Activated naive CD4-positive, alpha-beta T cell treated with anti-CD3 and anti-CD28 coated beads, Interleukin-2, amount 50 U/mL, for 24 hours (primary cell): ENCODE measurements at regions not wholly inside any gene's neighbourhood (a gene's known extent, or its start where the extent isn't known, plus 50 kb on each side); places are given as distances from the start of the nearest gene placed in this dataset.

Experiments
- H3K27ac Mint-ChIP-seq: one replicate; pipeline ENCODE4 v1.8.0; 2021; ENCODE audit warnings: mild to moderate bottlenecking, mixed read lengths
- H3K27me3 Mint-ChIP-seq: one replicate; pipeline ENCODE4 v1.8.0; 2021; ENCODE audit warnings: mixed read lengths
- H3K36me3 Mint-ChIP-seq: one replicate; pipeline ENCODE4 v1.8.0; 2021; ENCODE audit warnings: mixed read lengths
- H3K4me1 Mint-ChIP-seq: one replicate; pipeline ENCODE4 v1.8.0; 2021; ENCODE audit warnings: mixed read lengths
- H3K4me3 Mint-ChIP-seq: one replicate; pipeline ENCODE4 v1.8.0; 2021; ENCODE audit warnings: mild to moderate bottlenecking, mixed read lengths
- H3K9me3 Mint-ChIP-seq: one replicate; pipeline ENCODE4 v1.8.0; 2021; ENCODE audit warnings: mixed read lengths

DNA sequence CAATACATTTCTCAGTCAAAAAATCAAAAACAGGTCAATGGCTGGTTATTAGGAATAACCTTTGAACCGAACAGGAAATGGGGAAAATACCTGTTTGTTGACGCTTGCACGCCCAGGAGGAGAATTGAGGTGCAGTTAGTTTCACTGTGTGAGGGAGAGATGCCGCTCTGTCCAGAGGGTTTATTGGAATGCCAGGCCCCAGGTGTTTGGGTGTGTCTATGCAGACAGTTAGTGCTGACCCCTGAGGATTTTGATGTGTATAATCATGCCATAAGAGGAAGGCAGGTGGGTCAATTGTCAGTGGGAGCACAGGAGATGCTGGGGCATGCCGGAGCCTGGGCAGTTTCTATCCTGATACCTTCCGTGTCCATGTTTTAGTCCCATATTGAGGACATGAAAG is 100.8 kb upstream of the DIO3 start:
- no peaks in the 10 kb centered on the region for H3K36me3 Mint-ChIP-seq
- no peaks in the 10 kb centered on the region for H3K9me3 Mint-ChIP-seq
- peaks cover 33% of the 10 kb centered on the region for H3K27me3 Mint-ChIP-seq
- H3K4me3 Mint-ChIP-seq: no peak overlapping the region
- H3K4me1 Mint-ChIP-seq: peaks cover 8% of the 10 kb centered on the region
- H3K27ac Mint-ChIP-seq: no peak overlapping the region

DNA sequence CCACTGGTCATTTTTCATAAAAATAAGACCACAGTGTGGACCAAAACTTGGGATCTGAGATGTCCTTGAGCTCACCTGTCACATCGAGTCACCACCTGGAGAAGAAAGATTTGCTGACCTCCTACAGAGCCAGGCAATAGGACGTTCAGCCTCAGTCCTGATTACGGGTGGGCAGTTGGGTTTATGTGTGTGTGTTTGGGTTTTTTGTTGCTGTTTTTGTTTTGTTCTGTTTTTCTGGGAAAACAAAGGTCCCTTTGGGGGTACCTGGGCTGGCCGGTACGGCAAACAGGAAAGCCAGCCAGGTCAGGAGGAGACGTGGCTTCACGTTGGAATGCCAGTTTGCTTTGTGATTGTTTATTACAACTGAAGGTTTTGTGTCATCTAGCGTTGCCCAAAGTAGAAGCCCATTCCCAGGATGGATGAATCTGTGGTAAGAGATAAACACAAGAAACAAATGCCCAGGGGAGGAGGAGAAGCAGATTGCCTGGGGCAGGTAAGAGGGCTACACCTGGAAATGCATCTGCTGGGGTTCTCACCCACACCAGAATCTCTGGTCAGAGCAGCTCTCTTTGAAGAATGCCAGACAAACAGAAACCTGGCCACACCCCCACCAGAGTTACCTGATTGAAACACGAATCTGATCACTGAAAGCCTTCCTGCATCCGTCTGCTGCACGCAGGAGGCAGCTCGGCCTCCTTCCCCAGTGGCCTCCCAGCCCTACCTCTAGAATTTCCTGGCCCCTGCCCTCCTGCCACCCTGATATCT is 100.1 kb upstream of the DIO3 start:
- Mint-ChIP-seq H3K9me3 (no peaks in the 10 kb centered on the region), H3K27me3 (peaks cover 27% of the 10 kb centered on the region), H3K4me3 (no peak overlapping the region), H3K36me3 (no peaks in the 10 kb centered on the region), H3K27ac (no peak overlapping the region), H3K4me1 (peaks cover 8% of the 10 kb centered on the region)

DNA sequence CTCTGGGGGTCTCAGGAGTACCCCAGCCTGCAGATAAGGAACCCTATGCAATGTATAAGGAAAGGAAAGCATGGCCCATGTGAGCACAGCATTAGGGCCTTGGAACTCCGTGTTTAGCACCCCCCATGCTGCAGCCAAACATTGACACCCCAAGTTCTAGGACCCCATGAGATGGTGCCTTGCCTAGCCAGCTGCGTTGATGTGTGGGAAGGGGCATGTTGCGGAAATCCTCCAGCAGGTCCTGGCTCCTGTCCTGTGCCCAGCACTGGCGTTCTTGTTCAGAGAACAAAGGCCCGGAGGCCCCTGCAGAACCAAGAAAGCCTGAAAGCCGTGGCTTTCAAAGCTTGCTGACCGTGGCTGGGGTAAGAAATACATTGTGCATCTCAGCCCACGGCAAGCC is 99.4 kb upstream of the DIO3 start:
- Mint-ChIP-seq H3K27ac (no peak overlapping the region), H3K4me1 (peaks cover 3% of the 10 kb centered on the region), H3K4me3 (no peak overlapping the region), H3K9me3 (no peaks in the 10 kb centered on the region), H3K27me3 (peaks cover 21% of the 10 kb centered on the region), H3K36me3 (no peaks in the 10 kb centered on the region)

DNA sequence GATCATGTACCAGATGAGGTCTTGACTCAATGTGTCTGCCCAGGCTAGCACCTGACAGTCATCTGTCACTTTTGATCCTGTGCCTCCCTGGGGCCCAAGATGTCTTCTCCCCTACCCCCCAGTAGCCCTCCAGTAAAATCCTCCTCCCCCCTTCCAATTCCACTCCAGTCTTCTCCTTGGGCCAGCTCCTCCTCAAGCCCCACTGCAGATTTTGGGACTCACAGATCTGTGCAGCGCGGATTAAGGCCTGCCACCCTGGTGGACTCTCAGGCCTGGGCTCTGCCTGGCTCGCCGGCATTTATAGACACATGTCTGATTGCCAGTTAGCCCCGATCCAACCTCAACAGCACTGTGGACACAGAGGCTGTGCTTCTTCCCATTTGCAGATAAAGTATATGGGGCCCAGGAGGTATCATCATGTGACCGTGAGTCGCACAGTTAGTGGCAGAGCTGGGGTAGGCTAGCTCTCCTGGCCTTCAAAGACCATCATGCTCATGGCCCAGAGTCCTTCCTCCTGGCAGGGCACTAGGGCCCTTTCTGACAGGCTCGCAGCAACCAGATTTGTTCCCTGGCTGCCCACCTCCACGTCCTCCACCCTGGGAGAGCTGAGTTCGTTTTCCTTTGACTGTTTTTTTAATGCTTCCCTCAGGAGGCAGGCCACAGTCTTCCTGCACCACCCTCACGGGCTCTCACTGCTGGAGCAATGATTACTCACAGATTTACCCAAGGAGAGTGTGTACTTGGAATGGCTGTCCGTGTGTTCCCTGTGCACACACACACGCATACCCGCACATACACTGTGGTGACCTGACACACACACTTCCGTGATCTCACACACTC is 98.3 kb upstream of the DIO3 start:
- no peaks in the 10 kb centered on the region for H3K4me1 Mint-ChIP-seq
- H3K36me3 Mint-ChIP-seq: no peaks in the 10 kb centered on the region
- peaks cover 19% of the 10 kb centered on the region for H3K27me3 Mint-ChIP-seq
- no peak overlapping the region for H3K4me3 Mint-ChIP-seq
- H3K27ac Mint-ChIP-seq: no peak overlapping the region
- no peaks in the 10 kb centered on the region for H3K9me3 Mint-ChIP-seq

- Mint-ChIP-seq H3K36me3 (no peaks in the 10 kb centered on the region), H3K27me3 (peaks cover 19% of the 10 kb centered on the region), H3K9me3 (no peaks in the 10 kb centered on the region), H3K4me1 (no peaks in the 10 kb centered on the region), H3K27ac (no peak overlapping the region), H3K4me3 (no peak overlapping the region)
Observed at GRCh38 chr14:101463566-101464171, 97.6 kb upstream of the DIO3 start.

DNA sequence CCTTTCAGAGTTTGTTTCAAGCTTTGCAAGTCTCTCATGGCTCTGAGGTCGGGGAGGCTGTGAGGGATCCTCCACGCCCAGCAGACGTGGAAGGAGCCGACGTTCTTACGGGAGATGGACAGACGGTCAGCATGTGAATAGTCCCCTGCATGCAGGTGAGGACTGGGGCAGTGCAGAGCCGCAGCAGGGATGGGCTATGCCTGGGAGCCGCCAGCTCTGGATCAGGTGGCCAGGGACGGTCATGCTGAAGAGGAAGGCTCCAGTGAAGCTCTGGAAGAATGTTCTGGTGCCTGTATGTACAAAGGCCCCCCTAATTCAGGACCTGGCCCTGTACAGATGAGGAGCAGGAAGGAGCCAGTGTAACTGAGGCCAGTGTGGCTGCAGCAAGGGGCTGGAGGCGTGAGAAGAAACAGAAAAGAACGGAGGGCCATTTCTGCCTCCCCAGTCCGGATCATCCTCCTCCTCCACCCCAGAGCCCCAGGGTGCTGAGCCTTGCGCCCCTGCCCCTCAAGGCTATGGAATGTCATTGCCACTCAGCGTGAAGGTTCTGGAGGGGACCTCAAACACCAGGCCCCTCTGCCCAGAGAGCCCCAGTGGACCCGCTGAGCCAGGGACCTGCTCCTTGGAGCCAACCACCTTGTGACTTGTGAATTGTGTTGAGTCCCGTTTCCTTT is 96.8 kb upstream of the DIO3 start:
- H3K27me3 Mint-ChIP-seq: peaks cover 18% of the 10 kb centered on the region
- H3K27ac Mint-ChIP-seq: no peak overlapping the region
- no peak overlapping the region for H3K4me3 Mint-ChIP-seq
- no peaks in the 10 kb centered on the region for H3K9me3 Mint-ChIP-seq
- no peaks in the 10 kb centered on the region for H3K4me1 Mint-ChIP-seq
- H3K36me3 Mint-ChIP-seq: no peaks in the 10 kb centered on the region

- no peak overlapping the region for H3K27ac Mint-ChIP-seq
- peaks cover 16% of the 10 kb centered on the region for H3K27me3 Mint-ChIP-seq
- no peaks in the 10 kb centered on the region for H3K36me3 Mint-ChIP-seq
- H3K9me3 Mint-ChIP-seq: no peaks in the 10 kb centered on the region
- H3K4me3 Mint-ChIP-seq: no peak overlapping the region
- H3K4me1 Mint-ChIP-seq: no peaks in the 10 kb centered on the region
Observed at GRCh38 chr14:101464984-101465794, 96.1 kb upstream of the DIO3 start.

DNA sequence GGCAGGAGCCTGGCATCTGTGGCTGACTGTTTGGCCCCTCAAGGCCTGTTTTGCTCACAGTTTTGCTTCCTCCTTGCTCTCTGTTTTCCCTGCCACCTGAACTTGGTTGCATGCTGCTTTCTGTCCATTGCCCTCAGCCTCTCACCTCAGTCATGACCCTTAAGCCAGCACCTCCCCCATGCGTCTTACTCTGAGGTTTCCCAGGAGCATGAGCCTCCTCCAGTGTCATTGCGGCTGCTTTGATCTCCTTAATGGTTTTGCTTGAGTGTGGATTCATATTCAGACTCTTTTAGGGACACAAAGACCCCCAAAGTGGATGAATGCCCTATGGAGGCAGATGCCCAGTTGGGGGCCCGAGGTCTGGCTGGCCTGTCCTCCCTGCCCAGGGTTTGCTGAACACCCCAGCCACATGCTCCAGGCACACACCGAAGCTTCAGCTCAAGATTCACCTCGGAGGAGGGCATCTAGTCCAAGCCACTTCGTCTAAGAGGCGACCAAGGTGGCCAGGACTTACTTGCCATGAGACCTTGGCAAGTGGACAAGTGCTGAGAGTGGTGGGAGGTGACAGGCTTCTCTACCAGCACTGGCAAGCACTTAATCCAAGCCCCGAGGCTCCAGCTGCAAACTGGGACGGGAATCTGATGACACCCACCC is 95.4 kb upstream of the DIO3 start:
- Mint-ChIP-seq H3K9me3 (no peaks in the 10 kb centered on the region), H3K4me1 (no peaks in the 10 kb centered on the region), H3K27me3 (peaks cover 9% of the 10 kb centered on the region), H3K27ac (no peak overlapping the region), H3K4me3 (no peak overlapping the region), H3K36me3 (no peaks in the 10 kb centered on the region)

DNA sequence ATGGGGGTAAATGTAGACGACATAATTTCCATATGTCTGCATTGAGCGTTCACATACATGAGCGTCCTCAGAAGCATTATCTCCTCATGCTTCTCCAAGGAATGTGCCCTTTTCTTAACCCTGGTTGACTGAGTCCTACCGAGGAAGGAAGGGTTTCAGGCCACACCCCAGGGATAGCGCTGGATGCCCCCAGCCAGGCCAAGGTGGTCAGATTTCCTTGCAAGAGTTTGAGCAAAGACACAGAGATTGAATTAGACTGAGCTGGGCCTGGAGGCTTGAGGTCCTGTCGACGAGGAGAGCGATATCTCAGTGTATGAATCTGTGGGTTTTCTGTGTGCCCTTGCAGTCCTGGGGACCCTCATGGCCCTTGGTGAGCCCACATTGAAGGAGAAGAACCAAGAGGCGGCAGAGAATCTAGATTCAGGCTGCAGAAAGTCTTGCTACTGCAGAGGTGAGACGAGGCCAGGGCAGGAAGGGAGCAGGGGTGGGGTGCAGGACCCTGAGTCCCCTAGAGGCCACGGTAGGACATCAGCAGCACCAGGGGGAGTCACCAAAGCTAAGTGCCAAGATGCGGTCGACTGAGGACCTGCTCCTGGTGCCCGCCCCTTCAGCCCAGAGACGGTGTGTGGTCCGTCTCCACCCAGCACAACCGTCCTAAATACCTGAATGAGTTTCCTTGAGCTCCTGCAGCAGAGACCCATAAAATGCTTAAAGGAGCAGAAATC is 94.7 kb upstream of the DIO3 start:
- H3K36me3 Mint-ChIP-seq: no peaks in the 10 kb centered on the region
- no peaks in the 10 kb centered on the region for H3K4me1 Mint-ChIP-seq
- peak overlapping the region; percentile 17 for H3K27ac Mint-ChIP-seq
- peaks cover 6% of the 10 kb centered on the region for H3K27me3 Mint-ChIP-seq
- H3K4me3 Mint-ChIP-seq: no peak overlapping the region
- H3K9me3 Mint-ChIP-seq: no peaks in the 10 kb centered on the region

DNA sequence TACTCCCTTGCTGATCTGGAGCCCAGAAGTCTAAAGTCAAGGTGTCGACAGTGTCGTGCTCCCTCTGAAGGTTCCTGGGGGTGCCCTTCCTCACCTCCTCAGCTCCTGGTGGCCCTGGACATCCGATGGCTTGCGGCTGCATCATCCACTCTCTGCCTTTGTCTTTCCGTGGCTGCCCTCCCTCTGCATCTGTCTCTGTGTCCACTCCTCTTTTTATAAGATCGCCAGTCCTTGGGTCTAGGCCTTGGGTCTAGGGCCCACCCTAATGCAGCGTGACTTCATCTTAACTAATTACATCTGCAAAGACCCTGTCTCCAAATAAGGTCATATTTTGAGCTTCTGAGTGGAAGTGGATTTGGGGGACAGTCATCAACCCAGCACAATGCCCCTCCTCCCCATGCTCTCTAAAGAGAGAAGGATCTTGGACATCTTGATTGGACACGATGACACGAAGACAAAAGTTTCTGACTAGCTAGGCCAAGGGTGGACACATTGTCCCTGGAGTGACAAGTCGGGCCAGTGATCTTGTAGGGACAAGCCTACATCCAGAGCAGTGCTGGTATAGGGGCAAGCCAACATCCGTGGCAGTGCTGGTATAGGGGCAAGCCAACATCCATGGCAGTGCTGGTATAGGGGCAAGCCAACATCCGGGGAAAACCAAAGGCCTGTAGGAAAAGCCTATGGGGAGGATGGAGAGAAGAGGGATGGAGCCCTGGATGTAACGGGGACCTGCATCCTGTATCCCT is 93.9 kb upstream of the DIO3 start:
- Mint-ChIP-seq H3K27me3 (peaks cover 2% of the 10 kb centered on the region), H3K36me3 (no peaks in the 10 kb centered on the region), H3K4me3 (no peak overlapping the region), H3K9me3 (no peaks in the 10 kb centered on the region), H3K4me1 (no peaks in the 10 kb centered on the region), H3K27ac (no peak overlapping the region)

DNA sequence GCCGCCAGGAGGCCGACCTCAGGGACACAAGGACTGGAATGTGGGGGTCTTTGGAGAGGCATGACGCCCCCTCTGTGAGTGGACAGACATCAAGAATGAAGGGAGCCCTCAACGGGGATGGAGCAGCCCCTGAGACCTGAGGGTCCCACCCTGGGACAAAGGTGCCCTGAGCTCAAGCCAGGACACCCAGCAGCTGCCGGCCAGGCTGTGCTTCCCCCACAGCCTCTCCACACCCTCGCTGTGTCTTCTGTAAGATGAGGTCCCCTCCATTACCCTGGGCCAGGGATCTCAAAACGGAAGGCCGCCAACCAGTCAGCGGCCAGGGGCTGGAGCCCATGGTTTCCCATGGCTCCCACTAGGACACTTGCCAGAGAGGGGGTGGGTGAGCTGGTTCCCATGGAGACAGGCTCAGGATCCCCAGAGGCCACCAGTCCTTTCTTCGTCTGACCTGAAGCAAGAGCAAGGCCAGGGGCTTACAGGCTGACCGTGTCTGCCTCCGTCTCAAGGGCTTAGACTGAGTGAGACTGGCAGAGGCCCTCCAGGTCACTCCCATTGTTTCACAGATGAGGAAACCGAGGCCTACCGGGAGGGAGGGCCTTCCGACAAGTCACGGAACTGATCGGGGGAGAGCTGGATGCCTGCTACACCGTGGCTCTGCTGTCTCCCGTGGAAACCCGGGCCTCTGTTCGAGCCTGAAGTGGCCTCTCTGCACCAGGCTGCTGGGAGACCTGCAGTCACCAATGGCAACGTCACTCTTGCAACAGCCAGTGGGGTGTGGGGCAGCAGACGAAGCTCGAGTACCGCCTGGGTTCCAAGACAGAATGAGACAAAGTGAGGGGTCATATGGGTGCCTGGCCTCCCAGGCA is 91.7 kb upstream of the DIO3 start:
- Mint-ChIP-seq H3K4me1 (no peaks in the 10 kb centered on the region), H3K27me3 (peaks cover 1% of the 10 kb centered on the region), H3K27ac (no peak overlapping the region), H3K4me3 (no peak overlapping the region), H3K36me3 (no peaks in the 10 kb centered on the region), H3K9me3 (no peaks in the 10 kb centered on the region)

GRCh38 chr14:101470266-101470665 is 91.0 kb upstream of the DIO3 start:
- Mint-ChIP-seq H3K27ac (no peak overlapping the region), H3K4me1 (no peaks in the 10 kb centered on the region), H3K9me3 (no peaks in the 10 kb centered on the region), H3K27me3 (peaks cover 3% of the 10 kb centered on the region), H3K4me3 (no peak overlapping the region), H3K36me3 (no peaks in the 10 kb centered on the region)
